ENCODE measurements at regions not wholly inside any gene's neighbourhood (a gene's known extent, or its start where the extent isn't known, plus 50 kb on each side); places are given as distances from the start of the nearest gene placed in this dataset.

DNA sequence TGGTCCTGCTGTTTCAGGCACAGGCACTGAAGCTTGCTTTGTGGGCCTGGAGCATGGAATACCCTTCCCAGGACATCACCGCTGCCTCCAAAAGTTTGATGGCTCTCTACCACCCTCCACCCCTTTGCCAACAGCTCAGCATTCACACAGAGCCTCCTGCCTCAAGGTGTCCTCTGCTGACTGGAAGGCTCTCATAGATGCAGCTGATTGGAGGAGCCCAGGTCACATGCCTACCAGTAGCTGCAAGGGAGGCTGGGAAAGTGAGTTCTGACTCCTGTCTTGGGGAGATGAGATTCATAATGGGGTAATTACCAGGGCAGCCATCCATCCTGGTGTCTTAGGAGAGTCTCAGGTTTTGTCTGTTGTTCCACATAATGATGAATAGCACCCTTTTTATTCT is 124.8 kb upstream of the GRIK3 start:
- H4K20me1 ChIP-seq (ENCODE audit: insufficient read depth) = no peaks in the 10 kb centered on the region
- H3K4me3 ChIP-seq (ENCODE audit: low read depth in 2 of 2, low read length in 1 of 2) = no peak overlapping the region
- H3K27me3 ChIP-seq (ENCODE audit: insufficient read depth) = no peaks in the 10 kb centered on the region
- DNase-seq = no peak
- H3K9ac ChIP-seq = no peak overlapping the region
- H3K36me3 ChIP-seq (replicated peaks in 1 of 2; ENCODE audit: control insufficient read depth in 1 of 2, insufficient read depth in 2 of 2, low read length in 1 of 2) = no peaks in the 10 kb centered on the region
- no peaks in the 10 kb centered on the region for H3K9me2 ChIP-seq
- H3K9me3 ChIP-seq = 0 out of 2 replicates have a peak, but pooled peaks cover 5% of the 10 kb centered on the region
- no peaks in the 10 kb centered on the region for H3K4me1 ChIP-seq (ENCODE audit: control insufficient read depth in 1 of 2, insufficient read depth in 2 of 2, low read depth in 1 of 2, low read length in 1 of 2)
- no peaks in the 10 kb centered on the region for H3K79me2 ChIP-seq (ENCODE audit: insufficient read depth)
- CTCF ChIA-PET = no interaction called here
- TF ChIP-seq SMC3 (IDR thresholded peaks at IDR 0.05; ENCODE audit: low read depth, low read length) = no peak
- no peak for TF ChIP-seq RXRA (IDR thresholded peaks at IDR 0.05; ENCODE audit: borderline replicate concordance, low read depth)
- WGBS (ENCODE audit: low lambda C conversion rate) = 0% methylated on average over 1 of the region's 1 CpG
- H3F3A ChIP-seq (replicated peaks; ENCODE audit: insufficient read depth) = no peaks in the 10 kb centered on the region
- no peak overlapping the region for H2AFZ ChIP-seq (ENCODE audit: low read depth)
- POLR2A ChIA-PET = no interaction called here
- H3K27ac ChIP-seq (ENCODE audit: low read depth in 2 of 2, low read length in 1 of 2) = no peak overlapping the region
- no peak overlapping the region for H3K4me2 ChIP-seq

DNA sequence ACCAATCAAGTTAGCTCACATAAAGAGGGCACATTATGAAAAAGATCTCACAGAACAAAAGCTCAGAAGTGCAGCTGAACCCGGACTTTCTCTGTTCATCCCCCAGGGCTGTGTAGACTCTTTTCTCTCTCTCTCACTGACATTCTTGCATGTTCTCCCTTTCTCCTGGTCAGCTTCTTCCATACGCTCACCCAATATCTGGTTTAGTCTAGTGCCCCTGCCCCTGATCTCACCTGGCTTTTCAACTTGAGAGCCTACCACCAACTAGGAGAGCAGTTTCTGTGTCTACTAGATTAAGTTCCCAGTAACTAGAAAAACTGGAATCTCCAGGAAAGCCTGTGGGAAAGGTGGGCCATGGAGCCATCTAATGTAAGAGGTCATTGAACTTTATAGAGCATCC is 126.9 kb upstream of the GRIK3 start:
- Histone ChIP-seq H3K79me2 (ENCODE audit: insufficient read depth) (no peaks in the 10 kb centered on the region), H3K9me2 (no peaks in the 10 kb centered on the region), H3K4me3 (ENCODE audit: low read depth in 2 of 2, low read length in 1 of 2) (no peak overlapping the region), H4K20me1 (ENCODE audit: insufficient read depth) (no peaks in the 10 kb centered on the region), H3K36me3 (replicated peaks in 1 of 2; ENCODE audit: control insufficient read depth in 1 of 2, insufficient read depth in 2 of 2, low read length in 1 of 2) (no peaks in the 10 kb centered on the region), H3K9ac (no peak overlapping the region), H3K4me1 (ENCODE audit: control insufficient read depth in 1 of 2, insufficient read depth in 2 of 2, low read depth in 1 of 2, low read length in 1 of 2) (no peaks in the 10 kb centered on the region), H3K27ac (ENCODE audit: low read depth in 2 of 2, low read length in 1 of 2) (no peak overlapping the region), H2AFZ (ENCODE audit: low read depth) (no peak overlapping the region), H3K9me3 (0 out of 2 replicates have a peak, but pooled peaks cover 5% of the 10 kb centered on the region), H3F3A (replicated peaks; ENCODE audit: insufficient read depth) (no peaks in the 10 kb centered on the region), H3K4me2 (no peak overlapping the region), H3K27me3 (ENCODE audit: insufficient read depth) (no peaks in the 10 kb centered on the region)
- ChIA-PET CTCF (interaction anchor here (0.9 kb wide), 1 partner anchor 17 kb away, joined by 3 read pairs; no protein-coding TSS in a partner anchor), POLR2A (no interaction called here)
- no peak for TF ChIP-seq MEF2A (IDR thresholded peaks at IDR 0.05; ENCODE audit: borderline replicate concordance, low read depth)
- no peak for TF ChIP-seq NFIC (IDR thresholded peaks at IDR 0.05; ENCODE audit: borderline replicate concordance)
- TF ChIP-seq CHD2 (IDR thresholded peaks at IDR 0.05; ENCODE audit: low read length, partially characterized antibody) = no peak
- TF ChIP-seq RFX5 (IDR thresholded peaks at IDR 0.05; ENCODE audit: low read length) = no peak
- no peak for TF ChIP-seq TEAD4 (IDR thresholded peaks at IDR 0.05; ENCODE audit: borderline replicate concordance, insufficient read depth)
- TF ChIP-seq, protein P1, sequence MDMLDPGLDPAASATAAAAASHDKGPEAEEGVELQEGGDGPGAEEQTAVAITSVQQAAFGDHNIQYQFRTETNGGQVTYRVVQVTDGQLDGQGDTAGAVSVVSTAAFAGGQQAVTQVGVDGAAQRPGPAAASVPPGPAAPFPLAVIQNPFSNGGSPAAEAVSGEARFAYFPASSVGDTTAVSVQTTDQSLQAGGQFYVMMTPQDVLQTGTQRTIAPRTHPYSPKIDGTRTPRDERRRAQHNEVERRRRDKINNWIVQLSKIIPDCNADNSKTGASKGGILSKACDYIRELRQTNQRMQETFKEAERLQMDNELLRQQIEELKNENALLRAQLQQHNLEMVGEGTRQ (IDR thresholded peaks at IDR 0.05; ENCODE audit: borderline replicate concordance, low read depth, low read length) = no peak
- TF ChIP-seq POLR2AphosphoS5 (IDR thresholded peaks at IDR 0.05; ENCODE audit: low read depth, low read length) = no peak
- TF ChIP-seq, protein P2, sequence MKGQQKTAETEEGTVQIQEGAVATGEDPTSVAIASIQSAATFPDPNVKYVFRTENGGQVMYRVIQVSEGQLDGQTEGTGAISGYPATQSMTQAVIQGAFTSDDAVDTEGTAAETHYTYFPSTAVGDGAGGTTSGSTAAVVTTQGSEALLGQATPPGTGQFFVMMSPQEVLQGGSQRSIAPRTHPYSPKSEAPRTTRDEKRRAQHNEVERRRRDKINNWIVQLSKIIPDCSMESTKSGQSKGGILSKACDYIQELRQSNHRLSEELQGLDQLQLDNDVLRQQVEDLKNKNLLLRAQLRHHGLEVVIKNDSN (IDR thresholded peaks at IDR 0.05; ENCODE audit: borderline replicate concordance, low read depth) = no peak
- no peak for TF ChIP-seq ELF1 (IDR thresholded peaks at IDR 0.05)
- no peak for TF ChIP-seq YY1 (IDR thresholded peaks at IDR 0.05; ENCODE audit: low read depth)
- TF ChIP-seq RAD21 (IDR thresholded peaks at IDR 0.05; ENCODE audit: low read length) = no peak
- no peak for TF ChIP-seq GABPA (IDR thresholded peaks at IDR 0.05; ENCODE audit: low read depth)
- no peak for TF ChIP-seq EP300 (IDR thresholded peaks at IDR 0.05; ENCODE audit: borderline replicate concordance in 1 of 2, low read depth in 1 of 2, low read length in 1 of 2)
- DNase-seq = no peak
- 21% methylated on average over 2 of the region's 2 CpGs for WGBS (ENCODE audit: low lambda C conversion rate)

Data from SK-N-SH (cell line).